ENCODE measurements at regions not wholly inside any gene's neighbourhood (a gene's known extent, or its start where the extent isn't known, plus 50 kb on each side); places are given as distances from the start of the nearest gene placed in this dataset.

GRCh38 chr2:64704161-64704560, 50.4 kb upstream of the SERTAD2 start:
- no peak for DNase-seq (ENCODE audit: low read depth in 2 of 2)

DNA sequence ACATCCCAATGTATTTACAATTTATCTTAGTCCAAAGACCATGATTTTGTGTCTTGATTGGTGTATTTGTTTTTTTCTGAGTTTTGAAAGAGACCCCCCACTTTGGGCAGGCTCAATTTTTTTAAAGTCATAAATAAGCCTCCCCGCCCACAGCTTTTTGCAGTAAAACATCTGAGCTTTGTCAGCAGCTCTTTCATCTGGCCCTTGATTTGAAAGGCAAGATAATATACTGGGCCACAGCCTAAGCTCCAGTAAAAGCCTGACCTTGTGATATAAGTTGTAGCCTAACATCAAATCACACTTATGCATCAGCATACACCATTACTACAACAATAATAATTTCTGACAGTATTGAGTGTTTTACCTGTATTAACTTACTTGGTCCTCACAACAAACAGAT, 51.3 kb upstream of the SERTAD2 start:
- DNase-seq (ENCODE audit: low read depth in 2 of 2): no peak

DNA sequence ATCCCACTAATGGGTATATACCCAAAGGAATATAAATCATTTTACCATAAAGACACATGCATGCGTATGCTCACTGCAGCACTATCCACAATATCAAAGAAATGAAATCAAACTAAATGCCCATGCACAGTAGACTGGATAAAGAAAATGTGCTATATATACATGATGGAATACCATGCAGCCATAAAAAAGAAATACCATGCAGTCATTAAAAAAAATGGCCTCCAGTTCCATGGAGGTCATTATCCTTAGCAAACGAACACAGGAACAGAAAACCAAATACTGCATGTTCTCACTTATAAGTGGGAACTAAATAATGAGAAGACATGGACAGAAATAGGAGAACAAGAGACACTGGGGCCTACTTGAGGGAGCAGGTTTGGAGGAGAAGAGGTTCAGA, 53.6 kb upstream of the SERTAD2 start:
- DNase-seq (ENCODE audit: low read depth in 2 of 2): no peak

GRCh38 chr2:64708829-64709228, 55.1 kb upstream of the SERTAD2 start:
- DNase-seq (ENCODE audit: low read depth in 2 of 2): no peak

- no peak for DNase-seq (ENCODE audit: low read depth in 2 of 2)
Measured at GRCh38 chr2:64711252-64711800, 57.6 kb upstream of the SERTAD2 start.

GRCh38 chr2:64713686-64714085, 60.0 kb upstream of the SERTAD2 start:
- no peak for DNase-seq (ENCODE audit: low read depth in 2 of 2)

DNA sequence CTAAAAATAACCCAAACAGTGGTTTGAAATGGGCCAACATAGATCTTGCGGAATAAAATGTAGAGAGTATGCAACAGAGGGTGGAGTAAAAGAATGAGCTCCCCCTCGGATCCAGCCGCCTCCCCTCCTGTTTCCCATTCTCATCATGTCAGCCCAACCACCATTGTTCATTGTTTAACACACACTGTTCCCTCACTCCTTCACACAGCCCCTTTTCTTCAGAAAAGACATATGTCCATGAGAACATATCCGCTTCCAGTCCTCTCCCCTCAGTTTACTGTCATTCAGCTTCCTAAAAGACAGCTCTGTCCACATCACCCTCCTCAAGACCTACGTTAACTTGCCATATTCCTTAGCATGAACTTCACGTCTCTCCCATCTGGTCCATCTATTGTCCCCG, 62.9 kb upstream of the SERTAD2 start:
- DNase-seq (ENCODE audit: low read depth in 2 of 2): no peak

DNA sequence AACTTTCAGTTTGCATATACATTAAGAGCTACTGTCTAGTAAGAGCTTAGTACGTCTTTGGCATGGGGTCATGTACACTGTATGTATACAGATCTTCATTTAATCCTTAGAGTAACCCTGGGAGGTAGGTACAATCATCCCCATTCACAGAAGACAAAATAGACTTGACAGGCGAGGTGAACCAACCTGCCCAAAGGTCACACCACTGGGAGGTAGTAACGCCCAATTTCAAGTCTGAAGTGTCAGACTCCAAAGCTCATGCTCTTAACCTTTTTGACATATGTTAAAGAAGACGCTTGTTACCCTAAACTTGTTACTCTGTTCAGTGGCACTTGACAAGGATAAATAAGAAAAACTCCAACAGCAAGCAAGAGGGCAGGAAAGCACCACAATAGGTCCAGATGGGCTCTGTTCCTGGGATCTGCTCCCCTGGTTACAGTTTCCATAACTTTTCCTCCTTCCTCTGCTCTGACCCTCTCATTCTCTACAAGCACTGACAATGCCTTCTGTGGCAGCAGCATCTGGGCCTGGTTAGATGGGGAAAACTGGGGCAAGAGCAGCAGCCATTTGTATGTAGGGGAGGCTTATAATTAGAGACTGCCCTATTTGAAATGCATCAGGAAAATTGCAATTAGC, 64.7 kb upstream of the SERTAD2 start:
- no peak for DNase-seq (ENCODE audit: low read depth in 2 of 2)

- no peak for DNase-seq (ENCODE audit: low read depth in 2 of 2)
Measured at GRCh38 chr2:64720535-64721319, 67.0 kb upstream of the SERTAD2 start.

DNA sequence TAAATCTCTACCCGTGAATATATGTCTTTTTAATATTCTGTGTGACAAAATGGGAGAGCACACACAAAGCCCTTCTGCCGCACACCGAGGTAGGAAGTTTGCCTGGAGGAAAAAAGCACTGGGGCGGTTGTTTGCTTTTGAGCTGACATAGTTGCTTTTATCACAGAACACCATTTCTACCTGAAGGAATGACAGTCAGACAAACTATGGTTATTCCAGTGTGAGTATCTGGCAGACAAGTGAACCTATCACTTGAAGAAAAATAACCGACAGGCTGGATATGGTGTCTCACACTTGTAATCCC, 67.6 kb upstream of the SERTAD2 start:
- DNase-seq (ENCODE audit: low read depth in 2 of 2): no peak

DNA sequence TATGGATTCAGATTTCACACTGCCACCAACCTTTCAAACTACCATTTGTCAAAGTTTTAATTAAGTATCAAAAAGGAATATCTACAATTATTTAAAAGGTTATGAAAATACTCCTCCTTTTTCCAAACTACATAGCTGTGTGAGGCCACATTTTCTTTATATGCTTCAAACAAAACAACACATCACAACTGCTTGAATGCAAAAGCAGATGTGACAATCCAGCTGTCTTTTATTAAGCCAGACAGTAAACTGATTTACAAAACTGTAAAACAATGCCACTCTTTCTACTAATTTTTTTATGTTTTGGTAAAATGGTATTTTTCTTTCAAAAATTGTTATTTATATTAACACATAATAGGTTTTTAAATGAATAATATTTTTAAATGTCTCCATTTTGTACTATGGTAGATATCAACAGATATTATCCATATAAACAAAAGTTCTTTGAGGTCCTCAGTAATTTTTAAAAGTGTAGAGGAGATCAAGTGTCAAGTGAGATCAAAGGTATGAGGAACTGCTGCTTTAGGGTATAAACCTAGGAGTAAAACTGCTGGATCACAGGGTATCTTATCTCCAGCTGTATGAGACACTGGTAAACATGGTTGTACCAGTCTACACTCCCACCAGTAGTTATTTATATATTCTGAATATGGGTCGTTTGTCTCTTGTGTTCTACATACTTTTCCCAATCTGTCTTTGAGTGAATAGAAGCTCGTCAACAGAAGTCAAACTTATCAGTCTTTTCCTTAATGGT, 68.8 kb upstream of the SERTAD2 start:
- DNase-seq (ENCODE audit: low read depth in 2 of 2): no peak

DNA sequence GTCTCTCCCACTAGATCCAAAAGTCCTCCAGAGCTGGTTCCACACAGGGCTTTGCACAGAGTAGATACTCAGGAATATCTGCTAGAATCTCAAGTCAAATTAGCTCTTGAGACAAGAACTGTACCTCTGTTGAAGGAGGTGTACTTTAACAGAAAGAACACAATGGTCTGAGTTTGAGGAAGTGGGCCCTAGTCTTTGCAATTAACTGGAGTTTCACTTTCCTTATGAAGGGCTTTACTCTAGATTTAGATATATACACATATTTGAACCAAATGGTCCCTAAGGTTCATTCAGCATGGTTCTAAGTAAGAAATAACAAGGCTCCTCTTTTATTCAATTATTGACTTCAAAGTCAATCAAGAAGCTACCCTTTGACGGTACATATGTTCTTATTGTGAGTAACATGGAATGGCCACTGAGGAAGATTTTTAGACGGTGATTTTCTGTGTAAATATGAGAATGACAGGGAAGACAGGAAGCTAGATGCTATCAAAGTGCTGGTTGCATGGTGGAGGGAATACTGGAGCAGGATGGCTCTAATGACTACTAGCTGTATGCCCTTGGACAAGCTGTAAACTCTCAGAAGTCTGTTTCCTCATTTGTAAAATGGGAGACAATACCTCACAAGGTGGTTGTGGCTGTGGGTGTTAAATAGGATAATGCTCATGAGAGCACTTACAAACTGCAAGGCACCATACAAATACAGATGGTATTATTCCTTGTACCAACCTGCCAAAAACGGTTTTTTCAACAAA, 73.5 kb upstream of the SERTAD2 start:
- DNase-seq (ENCODE audit: low read depth in 2 of 2): no peak

GRCh38 chr2:64727843-64728463, 74.2 kb upstream of the SERTAD2 start:
- DNase-seq (ENCODE audit: low read depth in 2 of 2): no peak

DNA sequence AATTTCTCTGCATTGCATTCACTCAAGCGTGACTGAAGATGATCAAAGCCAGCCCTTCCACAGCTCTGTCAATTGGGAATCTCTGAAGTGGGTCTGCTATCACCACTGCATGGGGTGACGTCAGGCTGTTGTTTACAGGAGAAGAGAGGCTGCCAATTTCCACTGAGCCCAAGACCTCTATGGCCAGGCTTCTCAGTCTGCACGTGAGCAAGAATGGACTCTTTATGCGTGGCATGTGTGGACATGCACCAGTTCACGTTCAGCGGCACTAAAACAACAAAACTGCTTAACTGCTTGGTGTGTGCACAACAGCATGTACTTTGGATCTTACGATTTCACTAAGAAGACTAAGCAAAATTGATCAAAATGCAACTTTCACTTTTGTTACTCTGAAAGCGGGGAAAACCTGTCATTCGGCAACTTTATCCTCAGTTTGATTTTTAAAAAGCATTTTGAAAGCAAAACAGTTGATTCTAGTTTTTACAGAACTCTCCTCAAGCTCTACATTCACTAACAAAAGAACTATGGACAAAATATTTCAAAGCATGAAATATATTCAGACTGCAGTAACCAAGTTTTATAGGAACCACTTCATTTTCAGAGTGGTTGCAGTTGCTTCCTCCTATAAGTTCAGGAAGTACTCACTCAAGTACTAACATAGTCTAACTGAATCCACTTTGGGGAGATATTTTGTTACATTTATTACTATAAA, 77.0 kb upstream of the SERTAD2 start:
- no peak for DNase-seq (ENCODE audit: low read depth in 2 of 2)

DNA sequence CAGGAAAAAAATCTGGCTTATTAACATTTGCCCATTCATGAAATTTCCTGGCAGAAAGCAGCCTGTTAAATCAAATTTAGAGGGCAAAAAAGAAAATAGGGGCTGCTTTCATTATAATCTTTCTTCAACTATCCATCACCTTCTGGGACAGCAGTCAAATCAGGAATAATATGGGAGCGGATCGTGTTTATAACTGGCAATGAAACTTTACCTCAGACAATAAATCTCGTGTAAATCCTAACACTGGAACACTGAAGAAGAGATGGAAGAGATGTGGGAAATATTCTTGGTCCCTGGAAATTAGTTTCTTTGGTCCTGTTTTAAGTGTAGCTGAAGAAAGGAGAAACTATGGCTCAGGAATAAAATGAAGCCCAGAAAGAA, 77.5 kb upstream of the SERTAD2 start:
- DNase-seq (ENCODE audit: low read depth in 2 of 2): no peak

DNA sequence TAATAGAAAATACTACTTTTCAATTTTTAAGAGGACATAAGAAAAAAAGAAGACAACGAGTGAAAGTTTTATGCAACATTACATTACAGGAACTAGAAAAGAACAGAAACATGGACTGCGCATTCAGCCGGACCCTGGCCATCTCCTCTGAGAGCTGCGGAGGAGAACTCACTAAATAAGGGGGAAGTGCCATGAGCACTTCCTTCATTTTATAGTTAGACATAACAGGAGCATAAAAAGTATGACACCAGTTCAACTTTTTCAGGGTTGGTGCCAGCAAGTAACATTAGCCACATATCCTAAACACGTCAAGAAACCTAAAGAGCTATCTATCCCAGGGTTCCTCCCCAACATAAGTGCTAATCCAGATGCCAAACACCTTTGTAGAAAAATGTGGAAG, 78.0 kb upstream of the SERTAD2 start:
- DNase-seq (ENCODE audit: low read depth in 2 of 2): no peak

DNA sequence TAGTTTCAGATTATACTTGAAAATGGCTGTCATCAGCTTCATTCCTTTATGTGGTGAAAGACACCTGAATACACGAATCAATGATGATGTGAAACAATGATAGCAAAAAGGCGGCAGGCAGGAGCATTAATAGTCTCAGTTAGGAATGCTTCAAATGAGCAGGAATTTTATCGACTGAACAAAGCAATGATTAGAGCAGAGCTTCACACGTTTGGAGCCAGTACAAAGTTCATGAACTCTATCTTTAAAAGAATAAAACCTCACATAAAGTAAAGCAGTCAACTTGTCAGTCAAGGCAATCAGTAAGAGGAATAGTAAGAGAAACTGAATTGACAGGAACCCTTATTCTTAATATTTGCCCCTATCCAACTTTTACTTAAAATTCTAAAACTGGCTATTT, 78.4 kb upstream of the SERTAD2 start:
- no peak for DNase-seq (ENCODE audit: low read depth in 2 of 2)

- no peak for DNase-seq (ENCODE audit: low read depth in 2 of 2)
Measured at GRCh38 chr2:64735504-64735903, 81.8 kb upstream of the SERTAD2 start.

GRCh38 chr2:64737547-64737946, 83.8 kb upstream of the SERTAD2 start:
- DNase-seq (ENCODE audit: low read depth in 2 of 2): no peak

DNA sequence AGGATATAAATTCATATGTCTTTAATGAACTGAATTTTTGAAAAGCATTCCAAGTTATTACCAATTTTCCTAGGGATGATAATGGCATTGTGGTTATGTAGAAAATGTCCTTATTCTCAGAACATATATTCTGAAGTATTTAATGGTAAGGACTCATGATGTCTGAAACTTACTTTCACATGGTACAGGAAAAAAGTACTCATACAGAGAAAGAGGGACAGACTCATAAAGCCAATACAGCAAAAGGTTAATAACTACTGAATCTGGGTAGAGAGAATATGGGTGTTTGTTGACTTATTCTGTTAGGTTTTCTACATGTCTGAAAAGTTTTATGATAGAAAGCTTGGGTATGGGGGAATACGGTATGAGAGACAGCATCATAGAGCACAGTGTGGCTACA, 84.3 kb upstream of the SERTAD2 start:
- no peak for DNase-seq (ENCODE audit: low read depth in 2 of 2)

DNA sequence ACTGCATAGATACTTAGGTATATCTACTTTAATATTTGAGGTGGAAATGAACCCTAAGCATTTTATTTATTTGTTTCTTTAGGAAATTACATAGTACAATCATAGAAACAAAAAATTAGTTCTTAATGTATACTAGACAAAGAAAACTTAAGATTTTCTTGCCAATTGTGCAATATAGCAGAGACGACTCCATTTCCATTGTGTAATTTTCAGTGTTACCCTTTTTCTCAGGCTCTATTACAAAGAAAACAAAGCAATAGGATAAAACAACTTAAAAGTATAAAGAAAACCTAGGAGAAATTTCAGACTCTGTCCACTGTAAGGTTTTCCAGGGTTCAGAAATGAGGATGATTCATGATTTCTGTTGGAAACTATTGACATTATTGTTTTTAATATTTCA, 89.0 kb upstream of the SERTAD2 start:
- DNase-seq (ENCODE audit: low read depth in 2 of 2): no peak

Data from fibroblast of skin of left biceps (primary cell).